BLaER1 treated with 17β-estradiol and CSF1 and Interleukin-3, amounts not matched to agents 10 nM and 100 nM (cell line): ENCODE measurements at regions not wholly inside any gene's neighbourhood (a gene's known extent, or its start where the extent isn't known, plus 50 kb on each side); places are given as distances from the start of the nearest gene placed in this dataset.
A peak's percentile ranks its signal among the peaks of the same experiment; 100 is the strongest.

Source experiments
- H3K27ac ChIP-seq, 11 experiments: shearing (Covaris generic); formaldehyde crosslinking; 2 replicates each; pipeline ENCODE4 v1.8.1; 2022
- H3K27me3 ChIP-seq, 11 experiments: shearing (Covaris generic); formaldehyde crosslinking; 2 replicates each; pipeline ENCODE4 v1.8.1; 2022
- H3K36me3 ChIP-seq, 11 experiments: shearing (Covaris generic); formaldehyde crosslinking; 2 replicates each; pipeline ENCODE4 v1.8.1; 2022
- H3K4me1 ChIP-seq, 10 experiments: shearing (Covaris generic); formaldehyde crosslinking; 2 replicates each; pipeline ENCODE4 v1.8.1; 2022
- H3K4me2 ChIP-seq, 11 experiments: shearing (Covaris generic); formaldehyde crosslinking; 2 replicates each; pipeline ENCODE4 v1.8.1; 2022
- H3K4me3 ChIP-seq, 10 experiments: shearing (Covaris generic); formaldehyde crosslinking; 2 replicates each; pipeline ENCODE4 v1.8.1; 2022
- H3K9ac ChIP-seq, 11 experiments: shearing (Covaris generic); formaldehyde crosslinking; 2 replicates each; pipeline ENCODE4 v1.8.1; 2022
- H3K9me3 ChIP-seq, 11 experiments: shearing (Covaris generic); formaldehyde crosslinking; replicated peaks in 1 of 11; 2 replicates each; pipeline ENCODE4 v1.8.1; 2022
- H4K20me1 ChIP-seq, 11 experiments: shearing (Covaris generic); formaldehyde crosslinking; 2 replicates each; pipeline ENCODE4 v1.8.1; 2022
- Cebpa-rat ChIP-seq, 11 experiments: shearing (Covaris generic); IDR thresholded peaks; 2 replicates each; pipeline ENCODE4 v1.8.1; 2022

DNA sequence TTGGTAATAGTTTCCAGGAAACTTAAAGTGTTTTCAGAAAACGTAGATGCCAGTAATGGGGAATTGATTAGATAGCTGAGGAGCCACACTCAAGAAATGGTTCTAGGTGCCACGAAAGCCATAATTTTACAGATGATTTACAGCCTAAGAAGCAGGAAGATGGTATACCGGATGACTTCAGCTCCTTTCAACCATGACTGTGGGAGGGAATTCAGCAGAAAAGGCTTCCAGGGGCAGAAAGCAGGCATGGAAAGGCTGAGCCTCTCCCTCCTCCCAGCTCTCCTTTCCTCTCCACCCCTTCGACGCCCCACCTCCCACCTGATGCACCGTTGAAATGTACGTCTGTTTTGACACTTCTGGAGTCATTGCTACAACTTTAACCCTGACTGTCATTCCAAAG, 68.6 kb upstream of the SMIM21 start:
- no peaks in the 10 kb centered on the region for H3K27me3 ChIP-seq
- no peak overlapping the region for H3K9ac ChIP-seq
- H3K4me3 ChIP-seq = no peak overlapping the region
- no peaks in the 10 kb centered on the region for H3K9me3 ChIP-seq
- H3K4me1 ChIP-seq = 0 out of 20 replicates have a peak, but pooled peaks cover 0 to 3% (median 0%) of the 10 kb centered on the region in 10 experiments
- peak overlapping the region in 1 of 11 experiments; percentile 15; a peak in 1 of 22 replicates for H3K4me2 ChIP-seq
- no peak for TF ChIP-seq Cebpa-rat (IDR thresholded peaks at IDR 0.05)
- no peaks in the 10 kb centered on the region for H3K36me3 ChIP-seq
- no peak overlapping the region for H3K27ac ChIP-seq
- H4K20me1 ChIP-seq = no peaks in the 10 kb centered on the region

DNA sequence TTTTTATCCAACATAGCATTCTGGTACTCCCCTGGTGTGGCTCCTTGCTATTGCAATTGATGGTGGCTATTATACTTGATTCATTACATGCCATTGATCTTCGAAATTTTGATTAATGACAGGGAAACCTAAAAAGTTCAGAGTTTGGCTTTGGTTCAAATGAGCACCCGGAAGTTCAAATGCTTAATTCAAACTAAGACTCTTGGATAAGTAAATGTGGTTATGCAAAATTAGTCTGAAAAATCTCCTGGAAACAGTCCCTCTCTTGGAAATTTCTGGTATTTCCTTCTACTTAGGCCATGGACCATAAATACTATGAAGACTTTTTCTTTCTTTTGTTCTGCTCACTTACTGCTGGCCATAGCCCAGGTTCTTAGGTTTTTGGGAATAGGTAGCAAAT, 65.3 kb upstream of the SMIM21 start:
- Histone ChIP-seq H3K4me3 (no peak overlapping the region), H3K4me1 (0 out of 20 replicates have a peak, but pooled peaks cover 0 to 3% (median 0%) of the 10 kb centered on the region in 10 experiments), H3K27ac (no peak overlapping the region), H3K36me3 (no peaks in the 10 kb centered on the region), H3K9me3 (no peaks in the 10 kb centered on the region), H4K20me1 (no peaks in the 10 kb centered on the region), H3K4me2 (no peak overlapping the region), H3K9ac (no peak overlapping the region), H3K27me3 (no peaks in the 10 kb centered on the region)
- no peak for TF ChIP-seq Cebpa-rat (IDR thresholded peaks at IDR 0.05)

DNA sequence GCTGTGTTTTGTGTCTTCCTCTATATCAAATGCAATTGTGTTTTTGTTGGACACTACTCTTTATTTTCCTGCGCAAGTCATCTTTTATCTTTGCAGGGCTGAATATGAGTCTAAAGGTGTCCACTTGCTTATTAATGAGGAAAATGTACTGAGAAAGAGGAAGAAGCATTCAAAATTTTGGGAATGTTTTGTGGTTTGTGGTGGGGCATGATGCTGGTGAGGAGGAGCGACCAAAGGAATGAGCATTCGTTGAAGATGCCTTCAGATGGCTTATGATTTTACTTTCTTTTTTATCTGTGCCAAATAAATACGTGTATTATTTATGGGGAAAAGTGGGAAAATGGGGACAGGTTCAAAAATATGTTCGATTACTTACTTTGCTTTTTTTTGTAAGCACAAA, 63.9 kb upstream of the SMIM21 start:
- H3K4me1 ChIP-seq = 0 out of 20 replicates have a peak, but pooled peaks cover 0 to 3% (median 0%) of the 10 kb centered on the region in 10 experiments
- H3K4me2 ChIP-seq = no peak overlapping the region
- H3K4me3 ChIP-seq = no peak overlapping the region
- H4K20me1 ChIP-seq = no peaks in the 10 kb centered on the region
- no peak overlapping the region for H3K9ac ChIP-seq
- H3K27ac ChIP-seq = no peak overlapping the region
- H3K9me3 ChIP-seq = no peaks in the 10 kb centered on the region
- no peaks in the 10 kb centered on the region for H3K27me3 ChIP-seq
- no peak for TF ChIP-seq Cebpa-rat (IDR thresholded peaks at IDR 0.05)
- no peaks in the 10 kb centered on the region for H3K36me3 ChIP-seq

DNA sequence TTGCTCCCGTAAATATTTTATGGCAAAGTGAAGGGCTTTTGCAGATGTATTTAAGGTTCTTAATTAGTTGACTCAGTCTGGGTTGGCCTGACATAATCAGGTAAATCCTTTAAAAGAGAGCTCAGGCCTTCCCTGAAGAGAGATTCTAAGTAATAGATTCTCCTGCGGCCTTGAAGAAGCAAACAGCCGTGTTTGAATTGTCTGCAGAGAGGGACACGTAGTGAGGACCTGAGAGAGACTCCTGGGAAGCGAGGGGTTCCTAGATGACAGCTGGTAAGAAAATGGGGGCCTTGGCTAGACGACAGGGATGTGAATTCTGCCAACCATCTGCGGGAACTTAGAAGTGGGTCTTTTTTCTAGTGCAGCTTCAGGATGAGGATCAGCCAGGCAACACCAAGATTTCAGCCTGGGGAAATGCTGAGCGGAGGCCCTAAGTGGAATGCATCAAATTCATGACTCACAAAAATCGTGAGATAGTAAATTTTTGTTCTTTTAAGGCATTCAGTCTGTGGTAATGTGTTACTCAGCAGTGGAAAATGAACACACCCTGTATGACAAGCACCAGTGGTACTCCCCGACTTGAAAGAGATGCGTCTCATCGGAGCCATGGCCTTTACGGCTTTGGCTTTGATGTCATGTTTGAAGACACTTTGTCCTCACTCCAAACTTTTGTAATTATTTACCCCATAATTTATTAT, 62.1 kb upstream of the SMIM21 start:
- TF ChIP-seq Cebpa-rat (IDR thresholded peaks at IDR 0.05) = no peak
- Histone ChIP-seq H3K4me1 (no peaks in the 10 kb centered on the region), H3K4me3 (no peak overlapping the region), H3K4me2 (no peak overlapping the region), H3K9ac (no peak overlapping the region), H3K36me3 (no peaks in the 10 kb centered on the region), H3K27ac (no peak overlapping the region), H4K20me1 (no peaks in the 10 kb centered on the region), H3K9me3 (peaks cover 0 to 7% (median 2%) of the 10 kb centered on the region in 11 experiments; a peak in 12 of 22 replicates), H3K27me3 (no peaks in the 10 kb centered on the region)

DNA sequence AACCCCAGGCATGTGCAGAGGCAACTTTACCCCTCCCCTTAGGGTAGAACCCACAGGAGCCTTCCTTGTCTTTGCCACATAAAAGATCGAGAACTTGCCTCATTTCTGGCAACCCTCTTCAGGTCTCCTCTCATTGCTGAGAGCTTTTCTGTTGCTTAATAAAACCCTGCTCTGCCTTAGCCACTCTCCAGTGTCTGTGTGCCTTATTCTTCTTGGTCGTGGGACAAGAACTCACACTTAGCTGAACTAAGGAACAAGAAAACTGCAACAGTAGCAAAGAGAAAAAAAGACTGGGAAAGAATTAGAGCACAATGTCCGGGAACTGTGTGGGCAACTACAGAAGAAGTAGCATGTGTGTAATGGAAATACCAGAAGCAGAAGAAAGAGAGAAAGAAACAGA, 56.2 kb upstream of the SMIM21 start:
- Histone ChIP-seq H3K4me3 (no peak overlapping the region), H3K27me3 (no peaks in the 10 kb centered on the region)
- no peak for TF ChIP-seq Cebpa-rat (IDR thresholded peaks at IDR 0.05)

DNA sequence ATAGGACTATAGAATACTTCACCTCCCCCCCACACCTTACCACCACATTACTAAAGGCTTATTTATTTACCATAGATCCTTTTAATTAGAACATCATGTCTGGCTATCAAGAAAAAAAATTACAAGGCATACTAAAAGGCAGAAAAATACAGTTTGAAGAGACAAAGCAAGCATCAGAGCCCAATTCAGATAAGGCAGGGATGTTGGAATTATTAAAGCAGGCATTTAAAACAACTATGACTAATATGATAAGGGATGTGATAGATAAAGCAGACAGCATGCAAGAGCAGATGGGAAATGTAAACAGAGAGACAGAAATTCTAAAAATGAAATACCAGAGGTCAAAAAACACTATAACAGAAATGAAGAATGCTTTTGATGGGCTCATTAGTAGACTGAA, 55.4 kb upstream of the SMIM21 start:
- Histone ChIP-seq H4K20me1 (no peaks in the 10 kb centered on the region), H3K36me3 (no peaks in the 10 kb centered on the region; a peak in 1 of 22 replicates), H3K27ac (no peak overlapping the region), H3K4me2 (no peak overlapping the region), H3K4me1 (peaks cover 0 to 5% (median 0%) of the 10 kb centered on the region in 10 experiments; a peak in 1 of 20 replicates), H3K4me3 (no peak overlapping the region), H3K9ac (no peak overlapping the region), H3K27me3 (no peaks in the 10 kb centered on the region), H3K9me3 (peaks cover 29 to 46% (median 38%) of the 10 kb centered on the region in 11 experiments)
- TF ChIP-seq Cebpa-rat (IDR thresholded peaks at IDR 0.05) = no peak

More for the DNA sequence above, 56.2 kb upstream of the SMIM21 start:
- Histone ChIP-seq H3K4me1 (no peaks in the 10 kb centered on the region), H3K27ac (no peak overlapping the region), H4K20me1 (no peaks in the 10 kb centered on the region), H3K9me3 (peaks cover 29 to 46% (median 38%) of the 10 kb centered on the region in 11 experiments), H3K4me2 (no peak overlapping the region), H3K36me3 (no peaks in the 10 kb centered on the region; a peak in 1 of 22 replicates), H3K9ac (no peak overlapping the region)

DNA sequence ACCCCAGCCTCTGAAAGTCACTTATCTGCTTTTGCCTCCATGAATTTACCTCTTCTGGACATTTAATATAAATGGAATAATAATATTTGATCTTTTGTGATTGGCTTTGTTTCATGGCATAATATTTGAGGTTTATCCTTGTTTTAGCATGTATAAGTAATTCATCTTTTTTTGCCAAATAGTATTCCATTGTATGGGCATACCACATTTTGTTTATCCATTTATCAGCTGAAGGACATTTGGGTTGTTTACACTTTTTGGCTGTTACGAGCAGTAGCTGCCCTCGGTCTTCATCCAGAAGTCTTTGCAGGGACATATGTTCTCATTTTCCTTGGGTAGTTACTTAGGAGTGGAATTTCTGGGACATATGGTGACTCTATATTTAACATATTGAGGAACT, 53.0 kb upstream of the SMIM21 start:
- Histone ChIP-seq H3K4me1 (peaks cover 0 to 11% (median 0%) of the 10 kb centered on the region in 10 experiments; a peak in 1 of 20 replicates), H3K9ac (no peak overlapping the region), H3K27ac (no peak overlapping the region), H3K4me2 (no peak overlapping the region), H4K20me1 (no peaks in the 10 kb centered on the region), H3K36me3 (no peaks in the 10 kb centered on the region; a peak in 1 of 22 replicates), H3K4me3 (no peak overlapping the region), H3K9me3 (peaks cover 29 to 46% (median 38%) of the 10 kb centered on the region in 11 experiments), H3K27me3 (no peaks in the 10 kb centered on the region)
- no peak for TF ChIP-seq Cebpa-rat (IDR thresholded peaks at IDR 0.05)

DNA sequence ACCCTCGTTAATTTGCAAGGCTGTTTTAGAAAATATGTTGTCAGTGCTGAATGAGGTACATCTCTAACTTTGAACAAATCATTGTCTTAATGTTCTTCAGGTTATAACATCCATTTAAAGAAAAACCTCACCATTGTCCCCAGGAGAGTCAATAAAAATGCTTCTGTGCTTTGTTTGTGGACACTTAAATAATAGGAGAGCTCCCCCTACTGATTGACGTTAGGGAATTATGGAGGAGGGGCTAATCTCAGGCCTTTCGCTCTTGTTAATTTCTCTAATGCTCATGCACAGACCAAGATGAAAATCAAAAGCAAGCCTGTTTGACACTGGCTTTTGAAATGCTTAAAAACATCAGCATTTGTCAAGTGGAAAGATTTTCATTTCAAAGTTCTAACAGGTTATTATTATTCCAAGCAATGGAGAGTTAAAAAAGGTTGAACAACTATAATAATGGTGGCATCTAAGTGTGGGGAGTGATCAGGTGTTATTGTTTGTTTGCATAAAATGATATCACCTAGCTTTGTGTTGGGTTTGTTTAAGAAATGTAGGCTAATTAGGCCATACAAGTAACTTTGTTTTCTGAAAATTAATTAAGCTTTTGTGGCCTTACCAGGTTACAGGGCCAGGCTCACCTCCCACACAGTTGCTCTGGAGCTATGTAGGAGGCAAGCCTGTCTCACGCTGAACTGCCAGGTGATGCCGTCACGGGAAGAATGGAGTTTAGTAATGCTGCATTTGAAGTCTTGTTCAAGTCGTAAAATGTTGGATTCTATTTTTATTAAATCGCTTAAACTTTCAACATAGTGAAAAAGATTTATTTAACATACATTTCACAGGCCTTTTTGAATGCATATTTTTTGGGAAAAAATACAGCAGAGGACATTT, 51.7 kb upstream of the SMIM21 start:
- H3K4me3 ChIP-seq = no peak overlapping the region
- H3K9me3 ChIP-seq = peaks cover 28 to 34% (median 31%) of the 10 kb centered on the region in 11 experiments
- H3K27ac ChIP-seq = no peak overlapping the region
- H3K36me3 ChIP-seq = no peaks in the 10 kb centered on the region; a peak in 1 of 22 replicates
- H3K4me2 ChIP-seq = no peak overlapping the region
- H3K9ac ChIP-seq = no peak overlapping the region
- peaks cover 0 to 11% (median 0%) of the 10 kb centered on the region in 10 experiments; a peak in 1 of 20 replicates for H3K4me1 ChIP-seq
- no peaks in the 10 kb centered on the region for H3K27me3 ChIP-seq
- TF ChIP-seq Cebpa-rat (IDR thresholded peaks at IDR 0.05) = no peak
- no peaks in the 10 kb centered on the region for H4K20me1 ChIP-seq

DNA sequence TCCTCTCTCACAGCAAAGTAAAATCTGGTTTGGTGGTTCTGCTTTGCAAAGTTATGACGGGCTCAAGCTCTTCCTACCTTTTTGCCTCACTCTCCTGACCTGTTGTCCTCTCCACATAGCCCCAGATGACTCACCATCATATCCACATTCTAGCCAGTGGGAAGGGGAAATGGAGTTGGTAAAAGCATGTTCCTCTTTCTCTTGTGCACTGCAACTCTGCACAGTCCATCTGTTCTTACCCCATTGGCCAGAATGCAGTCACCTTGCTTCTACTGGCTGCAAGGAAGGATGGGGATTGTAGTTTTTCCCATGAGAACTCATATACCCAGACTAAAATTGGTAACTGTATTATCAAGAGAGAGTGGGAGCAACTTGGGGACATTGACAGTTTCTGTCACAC, 50.4 kb upstream of the SMIM21 start:
- Histone ChIP-seq H3K27ac (no peak overlapping the region), H3K4me2 (0 out of 22 replicates have a peak overlapping the region, but pooled peaks of 2 of the 11 experiments have one; percentile 10 to 28), H4K20me1 (no peaks in the 10 kb centered on the region), H3K27me3 (no peaks in the 10 kb centered on the region), H3K4me3 (no peak overlapping the region), H3K36me3 (no peaks in the 10 kb centered on the region), H3K4me1 (peaks cover 0 to 11% (median 0%) of the 10 kb centered on the region in 10 experiments; a peak in 1 of 20 replicates), H3K9me3 (peaks cover 14 to 21% (median 18%) of the 10 kb centered on the region in 11 experiments), H3K9ac (no peak overlapping the region)
- no peak for TF ChIP-seq Cebpa-rat (IDR thresholded peaks at IDR 0.05)
